ENCODE measurements at regions not wholly inside any gene's neighbourhood (a gene's known extent, or its start where the extent isn't known, plus 50 kb on each side); places are given as distances from the start of the nearest gene placed in this dataset.
"Not testable (repeated sequence)": the region's sequence is repeated elsewhere in the genome, so short reads cannot be mapped to it uniquely, and the experiment has no call there.

GRCh38 chr5:62238584-62238983 is 67.4 kb upstream of the KIF2A start:
- DNase-seq: not testable (repeated sequence)

- not testable (repeated sequence) for DNase-seq
Observed at GRCh38 chr5:62240494-62240893, 65.5 kb upstream of the KIF2A start.

GRCh38 chr5:62242000-62242399 is 64.0 kb upstream of the KIF2A start:
- not testable (repeated sequence) for DNase-seq

- DNase-seq: not testable (repeated sequence)
Observed at GRCh38 chr5:62243046-62243445, 63.0 kb upstream of the KIF2A start.

- not testable (repeated sequence) for DNase-seq
Observed at GRCh38 chr5:62248192-62248591, 57.8 kb upstream of the KIF2A start.

GRCh38 chr5:62250085-62250484 is 55.9 kb upstream of the KIF2A start:
- not testable (repeated sequence) for DNase-seq

GRCh38 chr5:62250919-62251318 is 55.1 kb upstream of the KIF2A start:
- not testable (repeated sequence) for DNase-seq

- DNase-seq: not testable (repeated sequence)
Observed at GRCh38 chr5:62252519-62252918, 53.5 kb upstream of the KIF2A start.

- DNase-seq: not testable (repeated sequence)
Observed at GRCh38 chr5:62255551-62255950, 50.5 kb upstream of the KIF2A start.

GRCh38 chr5:62256161-62257019 is 49.6 kb upstream of the KIF2A start:
- peak in 4 of 6 experiments; percentile 1 to 85 (median 73) for DNase-seq

Data from stimulated activated naive CD4-positive, alpha-beta T cell (primary cell).